LNCaP clone FGC (cell line): ENCODE measurements at regions not wholly inside any gene's neighbourhood (a gene's known extent, or its start where the extent isn't known, plus 50 kb on each side); places are given as distances from the start of the nearest gene placed in this dataset.

ENCODE experiments used
- DNase-seq: peaks from one replicate; pipeline ENCODE4 v3.0.0-alpha.2; 2011; ENCODE audit warnings: low read depth
- H3K4me3 ChIP-seq: 2 replicates; pipeline ENCODE4 v1.5.1; 2011; ENCODE audit warnings: mild to moderate bottlenecking, low read depth, low read length, control low read depth
- TF ChIP-seq, protein P1 (sequence below): IDR thresholded peaks from 2 replicates; pipeline ENCODE4 v1.5.1; 2012; ENCODE audit warnings: mild to moderate bottlenecking; ENCODE audit not compliant: control insufficient read depth, insufficient read depth; ENCODE audit errors: extremely low read depth

- TF ChIP-seq, protein P1, sequence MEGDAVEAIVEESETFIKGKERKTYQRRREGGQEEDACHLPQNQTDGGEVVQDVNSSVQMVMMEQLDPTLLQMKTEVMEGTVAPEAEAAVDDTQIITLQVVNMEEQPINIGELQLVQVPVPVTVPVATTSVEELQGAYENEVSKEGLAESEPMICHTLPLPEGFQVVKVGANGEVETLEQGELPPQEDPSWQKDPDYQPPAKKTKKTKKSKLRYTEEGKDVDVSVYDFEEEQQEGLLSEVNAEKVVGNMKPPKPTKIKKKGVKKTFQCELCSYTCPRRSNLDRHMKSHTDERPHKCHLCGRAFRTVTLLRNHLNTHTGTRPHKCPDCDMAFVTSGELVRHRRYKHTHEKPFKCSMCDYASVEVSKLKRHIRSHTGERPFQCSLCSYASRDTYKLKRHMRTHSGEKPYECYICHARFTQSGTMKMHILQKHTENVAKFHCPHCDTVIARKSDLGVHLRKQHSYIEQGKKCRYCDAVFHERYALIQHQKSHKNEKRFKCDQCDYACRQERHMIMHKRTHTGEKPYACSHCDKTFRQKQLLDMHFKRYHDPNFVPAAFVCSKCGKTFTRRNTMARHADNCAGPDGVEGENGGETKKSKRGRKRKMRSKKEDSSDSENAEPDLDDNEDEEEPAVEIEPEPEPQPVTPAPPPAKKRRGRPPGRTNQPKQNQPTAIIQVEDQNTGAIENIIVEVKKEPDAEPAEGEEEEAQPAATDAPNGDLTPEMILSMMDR = no peak
- DNase-seq = no peak
- no peak overlapping the region for H3K4me3 ChIP-seq
Observed at GRCh38 chr2:43101751-43102150, 124.7 kb downstream of the ZFP36L2 start.

DNA sequence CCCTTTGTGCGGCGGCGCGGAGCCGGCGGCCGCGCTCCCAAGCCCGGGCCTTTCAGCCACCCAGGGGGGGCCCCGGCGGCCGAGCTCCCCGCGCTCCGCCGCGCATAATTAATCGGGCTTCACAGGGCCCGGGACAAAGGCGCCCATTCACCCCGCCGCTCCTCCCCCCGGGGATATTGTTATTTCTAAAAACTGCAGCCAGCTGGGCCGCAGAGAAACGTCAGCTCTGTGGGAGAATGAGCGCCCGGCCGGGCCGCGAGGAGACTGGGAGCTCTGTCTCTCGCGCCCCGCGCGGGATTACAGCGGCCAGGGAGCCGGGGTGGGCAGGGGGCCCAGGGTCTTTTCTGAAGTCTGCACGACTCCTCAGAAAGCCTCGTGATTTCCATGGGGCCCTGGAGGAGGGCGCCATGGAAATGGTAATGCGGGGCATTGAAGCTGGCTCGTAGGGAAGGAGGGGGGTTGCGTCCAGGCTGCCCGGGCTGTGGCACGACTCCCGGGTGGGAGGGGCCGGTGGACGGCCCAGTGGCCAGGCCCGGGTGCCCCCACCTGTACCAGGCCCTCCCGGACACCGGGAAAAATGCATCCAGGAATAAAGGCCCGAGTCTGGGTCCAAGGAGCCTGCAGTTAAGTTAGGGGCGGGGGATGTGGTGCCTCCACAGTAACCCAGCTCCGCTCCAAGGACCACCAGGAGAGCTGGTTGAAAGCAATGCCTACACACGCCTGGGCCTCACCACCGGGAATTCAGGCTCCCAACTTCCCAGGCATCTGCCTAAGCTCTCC lies 125.3 kb downstream of the ZFP36L2 start:
- TF ChIP-seq, protein P1 = no peak
- no peak overlapping the region for H3K4me3 ChIP-seq
- DNase-seq = no peak

GRCh38 chr2:43100362-43100882 lies 126.0 kb downstream of the ZFP36L2 start:
- TF ChIP-seq, protein P1 = no peak
- no peak for DNase-seq
- no peak overlapping the region for H3K4me3 ChIP-seq

DNA sequence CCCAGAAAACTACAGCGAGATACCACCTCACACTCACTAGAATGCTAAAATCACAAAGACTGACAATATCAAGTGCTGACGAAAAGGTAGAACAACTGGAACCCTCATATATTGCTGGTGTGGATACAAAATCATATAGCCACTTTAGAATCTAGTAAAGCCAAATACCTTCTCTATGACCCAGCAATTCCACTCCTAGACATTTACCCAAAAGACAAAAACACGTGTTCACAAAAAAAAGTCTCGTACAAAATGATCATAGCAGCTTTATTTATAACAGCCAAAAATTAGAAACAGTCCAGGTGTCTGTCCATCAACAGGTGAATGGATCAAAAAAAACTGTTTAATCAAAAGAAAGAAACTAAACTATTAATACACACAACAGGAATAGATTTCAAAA lies 126.6 kb downstream of the ZFP36L2 start:
- H3K4me3 ChIP-seq = no peak overlapping the region
- TF ChIP-seq, protein P1 = no peak
- DNase-seq = no peak

- no peak for DNase-seq
- TF ChIP-seq, protein P1 = no peak
- H3K4me3 ChIP-seq = no peak overlapping the region
Observed at GRCh38 chr2:43098539-43098938, 127.9 kb downstream of the ZFP36L2 start.

- no peak for DNase-seq
- H3K4me3 ChIP-seq = no peak overlapping the region
- TF ChIP-seq, protein P1 = no peak
Observed at GRCh38 chr2:43097644-43098408, 128.6 kb downstream of the ZFP36L2 start.
